IPS-NIHi7 (cell line): ENCODE measurements at regions not wholly inside any gene's neighbourhood (a gene's known extent, or its start where the extent isn't known, plus 50 kb on each side); places are given as distances from the start of the nearest gene placed in this dataset.
A peak's percentile ranks its signal among the peaks of the same experiment; 100 is the strongest.

ENCODE experiments used
- DNase-seq: peaks from one replicate; pipeline ENCODE4 v3.0.0; 2012; ENCODE audit warnings: mixed read lengths; ENCODE audit errors: extremely low spot score

- DNase-seq, result peak; percentile 29
These were observed 167.4 kb upstream of the LRFN2 start for GRCh38 chr6:40754461-40755045.

- DNase-seq, result no peak
These were observed 166.7 kb upstream of the LRFN2 start for GRCh38 chr6:40753675-40754448.

GRCh38 chr6:40753048-40753447 is 165.9 kb upstream of the LRFN2 start:
- DNase-seq, result no peak

GRCh38 chr6:40744835-40745234 is 157.7 kb upstream of the LRFN2 start:
- DNase-seq, result no peak

GRCh38 chr6:40743690-40744446 is 156.7 kb upstream of the LRFN2 start:
- peak; percentile 58 for DNase-seq

- DNase-seq, result peak; percentile 81
These were observed 156.1 kb upstream of the LRFN2 start for GRCh38 chr6:40743226-40743625.

GRCh38 chr6:40740518-40740917 is 153.4 kb upstream of the LRFN2 start:
- DNase-seq, result no peak

GRCh38 chr6:40738551-40739193 is 151.5 kb upstream of the LRFN2 start:
- no peak for DNase-seq

GRCh38 chr6:40735521-40735920 is 148.4 kb upstream of the LRFN2 start:
- DNase-seq, result no peak

GRCh38 chr6:40735121-40735520 is 148.0 kb upstream of the LRFN2 start:
- DNase-seq, result no peak

- no peak for DNase-seq
These were observed 147.4 kb upstream of the LRFN2 start for GRCh38 chr6:40734607-40735006.

- DNase-seq, result no peak
These were observed 146.7 kb upstream of the LRFN2 start for GRCh38 chr6:40733770-40734396.

GRCh38 chr6:40733290-40733689 is 146.1 kb upstream of the LRFN2 start:
- no peak for DNase-seq

GRCh38 chr6:40732878-40733277 is 145.7 kb upstream of the LRFN2 start:
- no peak for DNase-seq

- DNase-seq, result no peak
These were observed 141.5 kb upstream of the LRFN2 start for GRCh38 chr6:40728643-40729042.

GRCh38 chr6:40727271-40727670 is 140.1 kb upstream of the LRFN2 start:
- DNase-seq, result peak; percentile 76

GRCh38 chr6:40726853-40727252 is 139.7 kb upstream of the LRFN2 start:
- no peak for DNase-seq

GRCh38 chr6:40725390-40725789 is 138.2 kb upstream of the LRFN2 start:
- DNase-seq, result no peak

GRCh38 chr6:40724886-40725285 is 137.7 kb upstream of the LRFN2 start:
- DNase-seq, result no peak

GRCh38 chr6:40723967-40724366 is 136.8 kb upstream of the LRFN2 start:
- no peak for DNase-seq

GRCh38 chr6:40722553-40723258 is 135.5 kb upstream of the LRFN2 start:
- no peak for DNase-seq
